ENCODE measurements at regions not wholly inside any gene's neighbourhood (a gene's known extent, or its start where the extent isn't known, plus 50 kb on each side); places are given as distances from the start of the nearest gene placed in this dataset.
A peak's percentile ranks its signal among the peaks of the same experiment; 100 is the strongest.
"Not testable (repeated sequence)": the region's sequence is repeated elsewhere in the genome, so short reads cannot be mapped to it uniquely, and the experiment has no call there.

DNA sequence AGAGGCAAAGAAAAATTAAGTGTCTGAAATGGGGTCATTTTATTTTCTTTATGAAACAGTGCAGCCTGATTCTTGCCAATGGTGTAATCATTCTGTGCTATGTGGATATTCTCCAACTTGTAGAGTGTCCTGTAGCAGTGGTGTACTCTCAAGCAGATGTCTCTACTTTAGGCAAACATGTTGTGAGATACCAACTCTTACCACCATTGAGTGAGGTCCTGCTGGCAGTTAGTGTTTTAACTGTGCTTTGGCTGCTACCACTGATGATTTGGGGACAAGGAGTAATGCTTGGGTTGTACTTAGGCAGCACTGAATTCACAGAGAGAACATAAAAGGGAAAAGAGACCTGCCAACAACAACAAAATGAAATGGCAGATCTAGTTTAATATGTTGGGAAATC, 122.5 kb downstream of the APIP start:
- DNase-seq = no peak

DNA sequence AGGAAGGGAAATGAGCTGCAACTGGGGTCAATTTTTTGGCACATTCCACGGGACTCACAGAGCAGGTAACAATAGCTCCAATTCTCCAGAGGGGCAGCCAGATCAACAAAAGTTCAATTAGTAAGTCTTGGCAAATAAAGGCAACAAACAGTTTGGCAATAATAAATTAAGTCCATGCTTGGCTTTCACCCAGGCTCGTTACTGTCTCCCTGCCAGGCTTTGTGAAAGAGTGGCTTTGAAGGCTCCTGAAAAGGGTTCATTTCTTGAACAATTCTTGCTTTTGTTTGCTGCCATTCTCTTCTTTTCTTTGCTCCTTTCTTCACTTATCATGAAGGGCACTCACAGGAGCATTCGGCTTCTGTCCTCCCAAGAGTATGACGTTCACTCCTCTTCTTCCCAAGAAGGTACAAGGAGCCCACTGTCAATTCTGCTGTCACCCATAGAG, 123.3 kb downstream of the APIP start:
- DNase-seq = no peak

DNA sequence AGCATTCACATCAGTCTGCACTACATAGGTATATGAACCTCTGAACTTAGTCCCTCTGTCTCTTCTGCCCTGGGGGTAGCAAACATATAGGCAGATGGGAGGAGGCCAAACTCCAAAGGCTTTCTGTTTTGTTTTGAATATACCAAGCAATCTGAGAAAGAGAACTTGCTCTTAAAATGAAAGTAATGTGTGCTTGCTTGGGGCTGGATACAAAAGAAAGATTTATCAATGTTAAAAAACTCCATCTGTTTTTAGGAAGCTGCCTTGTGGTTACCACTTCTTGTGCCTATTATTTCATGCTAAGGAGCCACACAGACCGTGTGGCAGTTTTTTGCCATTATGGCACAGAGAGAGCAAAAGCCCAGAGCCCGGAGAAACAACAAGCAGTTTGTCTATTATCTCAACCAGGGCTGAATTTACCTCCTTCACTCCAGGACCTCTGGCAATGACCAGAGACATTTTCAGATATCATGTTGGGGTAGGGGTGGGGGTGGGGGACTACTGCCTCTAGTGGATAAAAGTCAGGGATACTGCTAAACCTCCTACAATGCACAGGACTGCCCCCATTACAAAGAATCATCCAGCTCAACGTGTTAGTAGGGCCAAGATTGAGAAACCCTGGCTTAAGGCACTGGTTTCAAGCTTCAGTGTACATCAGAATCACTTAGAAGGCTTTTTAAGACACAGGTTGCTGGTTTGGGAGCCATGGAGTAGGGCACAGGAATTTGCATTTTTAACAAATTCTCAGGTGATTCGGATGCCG, 124.2 kb downstream of the APIP start:
- DNase-seq = peak; percentile 26

DNA sequence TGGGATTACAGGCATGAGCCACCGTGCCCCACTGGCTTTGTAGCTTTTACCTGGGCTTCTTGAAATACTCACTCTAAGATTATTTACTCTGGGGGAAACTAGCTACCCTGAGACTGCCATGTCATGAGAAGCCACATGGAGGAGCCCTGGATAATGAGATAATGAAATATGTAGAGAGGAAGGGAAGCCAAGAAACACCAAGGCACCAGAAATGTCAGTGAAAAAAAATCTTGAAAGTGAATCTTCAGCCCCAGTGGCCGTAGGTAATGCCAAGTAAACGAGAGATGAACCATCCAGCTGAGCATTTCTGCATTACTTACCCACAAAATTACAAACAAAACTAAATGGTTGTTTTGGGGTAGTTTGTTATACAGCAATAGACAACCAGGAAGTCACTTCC, 125.6 kb downstream of the APIP start:
- no peak for DNase-seq

DNA sequence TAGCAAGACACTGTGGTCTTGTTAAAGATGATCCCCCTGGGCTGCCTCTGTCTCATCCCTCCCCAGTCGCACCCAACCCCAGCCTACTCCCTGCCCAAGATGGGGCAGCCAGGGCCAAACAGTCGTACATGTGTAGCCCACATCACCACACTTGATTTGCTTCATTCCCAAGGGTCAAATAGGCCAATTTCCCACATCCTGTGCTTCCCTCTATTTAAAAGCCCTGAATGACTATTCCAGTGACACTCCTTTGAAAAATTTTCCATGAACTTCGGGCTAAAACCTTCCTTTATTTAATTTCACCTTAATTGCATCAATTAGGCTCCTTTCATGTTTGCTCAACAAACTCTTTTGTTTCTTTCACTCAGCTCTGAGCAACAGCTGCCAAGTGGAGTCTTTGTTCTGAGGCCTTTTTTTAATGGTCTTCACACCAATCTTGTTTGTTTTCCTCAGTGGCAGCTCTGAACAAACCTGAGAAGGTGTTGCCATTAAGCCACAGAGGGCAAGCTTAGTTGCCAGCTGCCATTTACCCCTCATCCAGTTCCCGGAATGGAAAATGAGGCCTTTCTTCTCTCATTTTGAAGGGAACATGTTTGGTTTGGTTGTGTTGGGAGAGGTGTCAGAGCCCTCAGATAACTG, 126.9 kb downstream of the APIP start:
- no peak for DNase-seq

DNA sequence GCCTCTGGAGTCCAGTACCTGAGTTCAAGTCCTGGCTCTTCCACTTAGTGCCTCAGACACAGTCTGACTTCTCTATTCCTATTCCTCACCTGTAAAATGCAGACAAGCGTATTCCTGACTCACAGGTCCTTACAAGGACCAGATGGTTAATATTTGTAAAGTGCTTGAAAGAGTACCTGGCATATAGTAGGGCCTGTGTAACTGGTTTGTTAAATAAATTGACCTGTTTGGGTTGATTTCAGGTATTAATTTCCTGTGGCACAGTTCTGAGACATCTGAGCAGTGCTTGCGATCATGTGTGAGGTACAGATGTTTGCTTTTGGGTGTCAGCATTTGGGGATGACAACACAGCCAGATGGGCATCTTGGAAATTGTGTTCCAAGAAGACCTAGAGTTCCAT, 127.5 kb downstream of the APIP start:
- DNase-seq = no peak

DNA sequence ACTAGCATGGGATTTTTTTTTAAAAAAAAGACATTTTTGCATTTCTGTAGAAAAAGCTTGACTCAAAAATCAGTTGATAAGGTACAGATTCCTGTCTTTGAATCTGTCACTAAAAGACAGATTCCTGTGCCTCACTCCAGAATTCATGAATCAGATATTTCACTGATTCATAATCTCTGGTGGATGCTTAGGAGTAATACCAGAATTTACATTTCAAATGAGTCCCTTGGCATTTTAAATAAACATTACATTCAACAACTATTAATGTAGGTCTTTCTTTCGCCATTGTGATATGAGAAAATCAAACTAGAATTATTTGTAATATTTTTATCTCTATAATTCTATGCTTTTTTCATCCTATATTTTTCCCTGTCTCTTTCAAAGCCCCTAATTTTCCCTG, 128.3 kb downstream of the APIP start:
- DNase-seq = no peak

DNA sequence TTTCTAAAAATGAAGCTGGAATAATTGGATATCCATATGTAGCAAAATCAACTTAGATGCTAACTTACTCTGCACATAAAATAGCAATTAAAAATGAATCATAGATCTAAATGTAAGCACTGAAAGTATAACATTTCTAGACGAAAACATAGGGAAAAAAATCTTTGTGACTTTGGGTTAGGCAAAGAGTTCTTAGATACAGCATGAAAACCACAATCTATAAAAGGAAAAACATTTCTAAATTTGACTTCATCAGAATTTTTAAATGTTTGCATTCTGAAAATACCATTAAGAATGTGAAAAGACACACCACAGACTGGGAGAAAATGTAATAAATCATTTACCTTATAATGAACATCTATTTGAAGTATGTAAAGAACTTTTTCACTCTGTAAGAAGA, 128.8 kb downstream of the APIP start:
- DNase-seq = no peak

DNA sequence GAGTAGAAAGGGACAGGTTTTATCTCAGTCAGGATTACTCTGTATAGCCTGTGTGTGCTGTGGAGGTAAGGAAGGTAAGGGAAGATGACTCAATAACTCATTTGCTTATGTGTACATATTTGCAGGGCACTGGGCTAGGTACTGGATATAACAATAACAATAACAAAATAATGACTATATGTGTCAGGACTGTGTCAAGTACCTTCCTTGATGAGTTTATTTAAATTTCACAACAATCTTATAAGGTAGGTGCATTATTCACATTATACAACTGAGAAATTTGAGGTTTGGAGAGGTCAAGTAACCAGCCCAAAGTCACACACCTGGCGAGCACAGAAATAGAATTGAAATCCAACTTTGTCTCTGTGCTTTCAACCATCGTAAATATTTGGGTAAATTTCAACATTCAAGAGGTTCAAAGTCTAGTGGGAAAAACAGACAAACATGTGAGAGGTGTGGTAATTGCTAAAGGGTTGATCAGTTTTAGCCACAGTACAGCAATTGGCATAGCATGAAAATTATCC, 131.8 kb downstream of the APIP start:
- DNase-seq = no peak

DNA sequence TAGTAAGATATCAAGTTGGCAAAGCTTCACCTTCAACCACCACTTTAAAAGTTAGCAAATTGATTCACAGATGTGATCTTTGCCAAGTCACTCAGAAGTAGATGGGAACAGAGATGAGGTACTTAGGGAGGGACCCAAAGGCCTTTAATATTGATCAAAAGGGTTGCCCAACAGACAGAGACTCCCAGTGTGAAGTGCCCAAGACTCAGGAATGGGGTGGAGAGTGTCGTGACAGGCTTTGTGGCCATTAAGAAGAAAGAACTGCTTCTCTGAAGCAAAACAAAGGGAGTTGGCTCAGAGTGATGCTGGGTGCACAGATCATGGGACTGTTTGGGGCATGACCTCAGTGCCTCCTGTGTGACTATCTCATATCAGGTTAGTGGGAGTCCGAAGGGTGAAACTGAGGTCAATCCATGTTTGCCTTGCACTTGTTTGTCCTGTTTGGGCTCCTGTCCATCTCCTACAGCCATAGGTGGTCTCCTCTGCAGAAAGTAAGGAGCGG, 132.3 kb downstream of the APIP start:
- DNase-seq = no peak

DNA sequence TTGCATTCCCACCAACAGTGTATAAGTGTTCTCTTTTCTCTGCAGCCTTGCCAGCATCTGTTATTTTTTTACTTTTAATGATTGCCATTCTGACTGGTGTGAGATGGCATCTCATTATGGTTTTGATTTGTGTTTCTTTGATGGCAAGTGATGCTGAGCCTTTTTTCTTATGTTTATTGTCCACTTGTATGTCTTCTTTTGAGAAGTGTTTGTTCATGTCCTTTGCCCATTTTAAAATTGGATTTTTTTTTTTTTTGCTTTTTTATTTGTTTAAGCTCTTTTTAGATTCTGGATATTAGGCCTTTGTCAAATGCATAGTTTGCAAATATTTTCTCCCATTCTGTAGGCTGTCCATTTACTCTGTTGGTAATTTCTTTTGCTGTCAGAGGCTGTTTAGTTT, 134.4 kb downstream of the APIP start:
- DNase-seq = not testable (repeated sequence)

DNA sequence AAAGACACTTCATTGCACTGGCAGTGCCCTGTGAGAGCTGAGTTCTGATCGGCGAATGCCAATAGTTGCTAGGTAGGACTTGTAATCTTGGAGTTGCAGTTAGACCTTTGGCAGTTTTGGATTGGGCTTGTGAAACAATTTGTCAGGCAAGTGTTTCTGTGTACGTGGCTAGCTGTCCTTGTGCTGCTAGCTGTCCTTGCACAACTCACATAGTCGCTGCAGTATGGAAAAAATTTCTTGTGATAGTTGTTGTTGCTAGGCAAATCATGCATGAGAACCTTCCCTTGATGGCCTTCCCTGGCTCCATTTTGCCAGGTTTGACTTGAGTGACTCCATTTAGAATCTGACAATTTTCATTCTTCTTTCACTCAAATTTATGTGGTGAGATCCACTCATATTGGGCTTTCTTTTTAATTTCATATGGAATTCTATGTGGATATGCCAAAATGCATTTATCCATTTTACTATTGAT, 140.7 kb downstream of the APIP start:
- no peak for DNase-seq

DNA sequence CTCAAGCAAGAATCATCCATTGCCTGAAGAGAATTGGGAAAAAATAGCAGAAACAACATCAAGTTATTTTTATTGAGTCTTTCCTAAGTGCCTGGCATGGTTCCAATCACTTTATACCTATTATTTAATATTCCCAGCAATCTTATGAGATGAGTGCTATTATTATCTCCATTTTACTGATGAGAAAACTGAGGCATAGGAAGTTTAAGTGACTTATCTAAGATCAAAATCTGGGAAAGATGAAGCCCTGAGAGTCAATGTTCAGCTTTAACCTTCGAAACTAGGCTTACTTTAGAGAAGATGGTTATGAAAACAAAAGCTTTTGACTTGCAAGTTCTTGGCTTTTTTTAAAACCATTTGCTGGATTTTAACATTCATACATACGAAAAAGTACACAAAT, 141.6 kb downstream of the APIP start:
- DNase-seq = no peak

DNA sequence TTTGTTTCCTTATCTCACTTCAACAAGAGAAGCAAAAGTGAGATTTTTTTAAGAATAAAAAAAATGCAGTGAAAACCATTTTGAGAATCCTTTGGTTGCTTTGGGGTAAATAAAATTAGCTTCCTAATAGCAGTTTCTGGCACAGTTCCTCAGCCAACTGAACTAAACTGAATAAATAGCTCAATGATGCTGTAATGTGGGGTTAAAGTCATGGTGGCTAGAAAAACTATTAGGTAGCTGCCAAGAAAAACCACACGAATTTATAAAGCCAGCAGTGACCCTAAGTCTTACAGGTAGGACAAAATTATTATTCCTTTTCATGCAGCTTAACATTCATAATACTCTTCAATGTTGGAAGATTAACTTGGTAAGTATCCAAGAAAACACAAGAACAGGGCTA, 142.4 kb downstream of the APIP start:
- DNase-seq = no peak

DNA sequence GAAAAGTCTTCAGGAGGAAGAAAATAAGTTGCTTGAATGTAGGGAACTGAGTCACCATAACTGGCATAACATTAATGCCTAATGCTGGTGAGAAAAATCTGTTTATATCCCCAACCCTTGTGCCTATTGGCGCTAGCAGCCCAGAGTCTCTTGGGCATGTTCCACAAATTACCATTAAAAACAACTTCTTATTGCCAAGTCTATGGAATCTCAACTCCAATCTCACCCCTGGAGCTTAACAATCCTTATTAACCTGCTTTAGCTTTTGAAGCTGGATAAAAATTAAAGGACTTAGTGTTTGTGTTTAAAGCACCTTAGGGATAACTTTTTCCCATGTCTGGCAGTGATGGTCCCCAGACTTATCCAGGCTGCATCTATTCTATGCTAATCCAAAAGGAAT, 143.0 kb downstream of the APIP start:
- no peak for DNase-seq

DNA sequence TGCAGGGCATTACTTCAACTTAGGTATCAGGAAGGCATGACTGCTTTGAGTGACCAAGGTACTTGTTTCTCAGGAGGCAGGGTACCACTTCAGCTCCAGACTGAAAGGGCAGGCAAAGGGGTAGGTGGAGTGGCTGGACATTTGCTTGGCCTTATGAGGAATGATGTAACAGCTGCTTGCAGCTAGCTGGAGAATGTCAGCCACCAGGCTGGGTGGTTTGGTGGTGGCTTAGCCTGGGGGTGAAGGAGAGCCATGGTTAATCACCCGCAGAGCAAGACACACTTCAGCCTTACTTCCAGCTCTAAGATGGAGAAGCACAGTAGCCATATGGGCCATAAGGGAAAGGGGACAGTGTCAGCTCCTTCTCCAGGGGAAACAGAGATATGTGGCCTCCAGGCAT, 146.1 kb downstream of the APIP start:
- no peak for DNase-seq

DNA sequence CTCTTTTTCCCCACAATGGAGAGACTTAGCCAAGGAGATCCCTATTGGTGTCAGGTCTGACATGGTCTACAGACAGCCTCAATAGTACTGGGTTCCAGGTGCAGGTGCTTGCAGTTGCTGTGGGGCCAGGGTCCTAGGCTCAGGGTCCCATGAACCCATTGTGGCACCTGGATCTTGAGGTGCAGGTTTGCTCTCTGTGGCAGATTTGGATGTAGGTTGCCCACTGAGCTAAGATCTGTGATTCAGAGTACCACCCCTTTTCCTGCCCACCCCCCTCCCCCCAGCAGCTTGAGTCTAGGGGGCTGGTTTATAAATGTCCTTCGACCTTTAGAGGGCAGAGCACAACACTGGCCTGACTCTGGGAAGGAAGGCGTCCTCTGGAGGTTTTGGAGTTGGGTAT, 147.0 kb downstream of the APIP start:
- no peak for DNase-seq

DNA sequence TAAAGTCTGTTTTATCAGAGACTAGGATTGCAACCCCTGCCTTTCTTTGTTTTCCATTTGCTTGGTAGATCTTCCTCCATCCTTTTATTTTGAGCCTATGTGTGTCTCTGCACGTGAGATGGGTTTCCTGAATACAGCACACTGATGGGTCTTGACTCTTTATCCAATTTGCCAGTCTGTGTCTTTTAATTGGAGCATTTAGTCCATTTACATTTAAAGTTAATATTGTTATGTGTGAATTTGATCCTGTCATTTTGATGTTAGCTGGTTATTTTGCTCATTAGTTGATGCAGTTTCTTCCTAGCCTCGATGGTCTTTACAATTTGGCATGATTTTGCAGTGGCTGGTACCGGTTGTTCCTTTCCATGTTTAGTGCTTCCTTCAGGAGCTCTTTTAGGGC, 141.7 kb downstream of the EHF start:
- not testable (repeated sequence) for DNase-seq

DNA sequence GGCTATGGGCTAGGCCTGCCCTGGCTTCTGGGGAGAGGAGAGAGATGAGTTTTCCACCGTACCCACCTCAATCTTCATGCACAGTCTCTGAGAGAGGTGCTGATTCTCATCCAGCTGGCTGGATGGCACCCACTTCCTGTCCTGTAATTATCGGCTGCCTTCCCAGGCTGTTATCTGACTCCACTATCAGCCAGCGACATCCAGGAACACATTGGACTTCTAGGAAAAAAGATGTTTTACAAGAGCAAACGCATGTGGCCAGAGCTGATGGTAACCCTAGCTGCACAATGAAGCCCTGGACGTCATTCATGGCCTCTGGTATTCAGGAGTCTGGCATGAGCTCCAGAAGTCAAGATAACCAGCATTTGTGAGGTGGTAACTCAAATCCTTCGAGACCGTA, 137.4 kb downstream of the EHF start:
- no peak for DNase-seq

DNA sequence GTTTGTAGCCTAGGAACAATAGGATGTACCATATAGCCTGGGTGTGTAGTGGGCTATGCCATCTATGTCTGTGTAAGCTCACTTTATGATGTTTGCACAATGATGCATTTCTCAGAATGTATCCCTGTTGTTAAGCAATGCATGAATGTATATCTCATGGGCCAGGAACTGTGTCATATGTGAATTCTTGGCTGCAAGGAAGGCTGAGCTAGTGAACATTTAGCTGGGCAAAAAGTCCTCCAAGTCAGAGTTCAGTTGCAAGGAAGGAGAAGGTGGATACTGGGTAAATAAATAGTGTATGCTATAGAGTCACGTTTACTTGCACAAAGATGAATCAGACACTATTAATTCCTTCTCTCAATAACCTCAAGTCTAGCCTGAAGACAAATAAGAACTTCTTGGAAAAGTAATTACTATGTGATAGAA, 136.1 kb downstream of the EHF start:
- no peak for DNase-seq

DNA sequence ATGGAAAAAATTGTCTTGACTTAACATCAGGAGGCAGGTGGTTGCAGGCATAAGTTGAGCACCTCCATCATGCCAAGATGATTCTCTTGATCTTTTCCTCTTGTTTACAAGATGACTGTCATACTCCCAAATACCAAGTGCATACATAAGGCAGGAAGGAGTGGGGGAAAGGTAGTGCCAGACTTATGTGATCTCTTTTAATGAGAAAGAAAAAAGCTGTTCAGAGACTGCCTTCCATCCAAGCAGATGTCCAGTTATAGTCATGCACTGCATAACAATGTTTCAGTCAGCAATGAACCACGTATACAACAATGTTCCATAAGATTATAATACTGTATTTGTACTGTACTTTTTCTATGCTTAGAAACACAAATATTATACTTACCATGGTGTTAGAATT, 135.7 kb downstream of the EHF start:
- DNase-seq = no peak

DNA sequence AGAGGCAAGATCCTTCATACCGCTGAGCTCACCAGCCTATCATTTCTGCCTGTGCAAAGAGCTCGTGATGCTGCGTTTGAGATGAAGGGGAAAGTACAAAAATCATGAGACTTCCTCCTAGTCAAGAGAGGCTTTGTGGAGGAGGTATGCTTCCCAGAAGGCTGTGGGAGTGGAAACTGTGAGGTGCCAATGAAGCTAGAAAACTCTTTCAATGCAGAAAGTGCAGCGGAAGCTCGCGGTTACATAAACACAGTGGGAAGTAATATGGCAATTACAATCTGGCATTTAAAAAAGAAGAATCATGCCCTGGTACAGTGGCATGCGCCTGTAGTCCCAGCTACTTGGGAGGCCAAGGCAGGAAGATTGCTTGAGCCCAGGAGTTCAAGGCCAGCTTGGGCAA, 134.8 kb downstream of the EHF start:
- DNase-seq = no peak

DNA sequence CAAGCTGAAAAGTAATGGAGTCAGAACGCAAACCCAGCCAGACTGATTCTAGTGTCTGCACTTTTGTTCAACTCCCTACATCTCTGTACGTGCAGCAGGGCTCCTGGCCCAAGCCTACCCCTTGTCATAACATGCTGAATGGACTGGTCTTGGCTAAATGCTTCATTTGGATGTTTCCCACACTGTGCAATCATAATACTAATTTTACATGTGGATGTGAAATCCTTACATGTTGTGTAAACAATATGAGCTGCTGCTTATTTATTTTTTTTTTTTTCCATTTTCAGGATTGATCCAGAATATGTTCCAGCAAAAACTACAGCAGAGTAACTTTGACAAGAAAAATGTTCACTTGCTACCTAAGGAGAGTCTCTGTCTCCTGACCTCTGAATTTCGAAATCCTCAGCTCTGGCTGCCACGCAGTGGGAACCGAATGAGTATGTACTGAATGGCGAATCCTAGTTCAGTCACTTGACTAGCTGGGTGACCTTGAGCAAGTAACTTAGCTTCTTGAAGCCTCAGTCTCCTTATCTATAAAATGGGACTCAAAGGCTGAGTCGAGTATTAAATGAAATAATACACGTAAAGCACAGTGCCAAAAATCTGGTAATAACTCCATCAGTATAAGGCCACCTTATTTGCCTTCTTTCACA, 133.4 kb downstream of the EHF start:
- no peak for DNase-seq

Data from MV-4-11 (cell line).